Heart right ventricle (tissue), 16 donors: ENCODE measurements at regions not wholly inside any gene's neighbourhood (a gene's known extent, or its start where the extent isn't known, plus 50 kb on each side); places are given as distances from the start of the nearest gene placed in this dataset.

ENCODE experiments used
- ATAC-seq, 8 donors: fragments of 200-7000 bp; cut with Tn5 transposase; one replicate each; pipeline ENCODE4 v1.9.1; 2020; ENCODE audit warnings: mild to moderate bottlenecking in 8 of 8, moderate library complexity in 8 of 8, moderate number of reproducible peaks in 1 of 8
- DNase-seq, 2 donors: peaks; one replicate each; pipeline ENCODE4 v3.0.0-alpha.2; 2020
- H3K27ac ChIP-seq, 10 donors: fragments of 200-600 bp; sonication (generic) in 2 of 10; one replicate each; pipeline versions ENCODE4 v1.5.0 to v1.8.0; 2020 to 2022; ENCODE audit warnings: mild to moderate bottlenecking in 3 of 10
- H3K27me3 ChIP-seq, 7 donors: fragments of 200-600 bp; one replicate each; pipeline ENCODE4 v1.8.0; 2021 to 2022; ENCODE audit warnings: mild to moderate bottlenecking in 2 of 7
- H3K36me3 ChIP-seq, 9 donors: fragments of 200-600 bp; sonication (generic) in 1 of 9; one replicate each; pipeline versions ENCODE4 v1.5.0 to v1.8.0; 2020 to 2022; ENCODE audit warnings: mild to moderate bottlenecking in 2 of 9
- H3K4me1 ChIP-seq, 9 donors: fragments of 200-600 bp; sonication (generic) in 1 of 9; one replicate each; pipeline versions ENCODE4 v1.5.0 to v1.8.0; 2020 to 2022; ENCODE audit warnings: mild to moderate bottlenecking in 4 of 9
- H3K4me3 ChIP-seq, 10 donors: fragments of 200-600 bp; sonication (generic) in 2 of 10; one replicate each; pipeline versions ENCODE4 v1.5.0 to v1.8.0; 2020 to 2022; ENCODE audit warnings: mild to moderate bottlenecking in 7 of 10, moderate library complexity in 2 of 10
- H3K9me3 ChIP-seq, 11 donors: fragments of 200-600 bp in 10 of 11; sonication (generic) in 2 of 11; one replicate each; pipeline versions ENCODE4 v1.5.0 to v1.8.0; 2013 to 2022; ENCODE audit warnings: mild to moderate bottlenecking in 2 of 11, control low read depth in 1 of 11, moderate library complexity in 1 of 11
- WGBS, 2 donors: extraction: QIAGEN DNeasy Blood & Tissue Kit; methylation state at CpG; one replicate each; pipeline ENCODE4 v1.1.7; 2013; ENCODE audit warnings: inconsistent platforms in 1 of 2; 5-methylcytosine and 5-hydroxymethylcytosine counted together
- intact Hi-C, 10 donors: fragments of 100-400 bp; cut with DNase I; formaldehyde crosslinking; loops; one replicate each; pipeline versions ENCODE4 v1.11.1 to v1.14.2; 2022
- TF ChIP-seq, protein P1 (sequence below), 9 donors: fragments of 200-600 bp; sonication (generic) in 2 of 9; IDR thresholded peaks; one replicate each; pipeline versions ENCODE4 v1.5.0 to v1.8.0; 2021 to 2022; ENCODE audit warnings: antibody characterized with exemption in 9 of 9, mild to moderate bottlenecking in 5 of 9, moderate library complexity in 1 of 9
- donor health status: Arrhythmogenic right ventricular cardiomyopathy.
- donor health status: ischemic (EF 13 %, LVEDD 7.1; RV severe dilation, severe dysfunction).
- donor health status: healthy with polysubstance abuse.
- donor health status: DM: no; HTN: yes; CAD: no.
- donor health status: DM: no; HTN: no; CAD: no.
- donor health status: ischemic (EF 25% LVEDD 6.9; RV normal size, moderate dysfunction).
- donor health status: ischemic (EF 25% LVEDD 5.7; RV mildly dilated, moderate dysfunction).
- donor health status: healthy.
- donor health status: DM: yes; HTN: yes; CAD: no.
- donor health status: Ischemic cardiomyopathy.
- donor health status: ischemic (EF 35%, LVEDD 5.7; RV mildly dilated, moderate dysfunction).
- donor health status: nonischemic (EF 11% LVEDD 7.7; RV severe dilation, severe dysfunction).
- donor health status: DM: yes; HTN: yes; CAD: no.
- donor health status: PGD.
- donor health status: ischemic (EF 29% LVEDD 5.4; RV normal size, mild dysfunction).
- donor health status: nonischemic (EF 23%, LVEDD 6.1; RV moderate dilation, normal function).

DNA sequence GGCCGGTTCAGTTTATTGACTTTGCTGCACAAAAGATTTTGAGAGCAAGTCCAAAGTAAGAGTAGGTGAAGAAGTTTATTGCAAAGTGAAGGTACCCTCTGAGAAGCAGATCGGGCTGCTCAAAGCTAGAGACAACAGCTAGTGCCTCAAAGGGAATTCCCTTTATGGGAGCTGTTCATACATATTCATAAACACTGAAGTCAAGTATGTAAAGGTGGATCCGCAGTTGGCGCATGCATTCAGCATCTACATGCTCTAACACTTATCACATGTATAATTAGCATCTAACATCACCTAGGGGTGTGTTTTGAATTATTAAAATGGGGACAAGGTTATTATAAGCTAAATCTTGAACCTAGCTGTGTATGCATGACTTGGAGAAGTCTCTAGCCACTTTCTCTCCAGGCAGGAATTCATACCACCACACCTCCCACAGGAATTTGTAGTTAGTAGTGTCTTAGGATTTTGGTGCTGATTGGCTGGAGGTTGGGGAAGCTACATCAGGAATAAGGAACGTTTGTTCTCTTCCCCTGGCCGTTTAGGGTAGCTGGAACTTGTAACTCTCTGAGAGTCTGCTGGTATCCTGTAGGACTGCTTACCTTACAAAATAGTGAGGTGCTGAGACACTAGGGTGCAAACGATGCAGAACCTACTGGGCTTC lies 1633.9 kb downstream of the GRIK2 start:
- TF ChIP-seq, protein P1, sequence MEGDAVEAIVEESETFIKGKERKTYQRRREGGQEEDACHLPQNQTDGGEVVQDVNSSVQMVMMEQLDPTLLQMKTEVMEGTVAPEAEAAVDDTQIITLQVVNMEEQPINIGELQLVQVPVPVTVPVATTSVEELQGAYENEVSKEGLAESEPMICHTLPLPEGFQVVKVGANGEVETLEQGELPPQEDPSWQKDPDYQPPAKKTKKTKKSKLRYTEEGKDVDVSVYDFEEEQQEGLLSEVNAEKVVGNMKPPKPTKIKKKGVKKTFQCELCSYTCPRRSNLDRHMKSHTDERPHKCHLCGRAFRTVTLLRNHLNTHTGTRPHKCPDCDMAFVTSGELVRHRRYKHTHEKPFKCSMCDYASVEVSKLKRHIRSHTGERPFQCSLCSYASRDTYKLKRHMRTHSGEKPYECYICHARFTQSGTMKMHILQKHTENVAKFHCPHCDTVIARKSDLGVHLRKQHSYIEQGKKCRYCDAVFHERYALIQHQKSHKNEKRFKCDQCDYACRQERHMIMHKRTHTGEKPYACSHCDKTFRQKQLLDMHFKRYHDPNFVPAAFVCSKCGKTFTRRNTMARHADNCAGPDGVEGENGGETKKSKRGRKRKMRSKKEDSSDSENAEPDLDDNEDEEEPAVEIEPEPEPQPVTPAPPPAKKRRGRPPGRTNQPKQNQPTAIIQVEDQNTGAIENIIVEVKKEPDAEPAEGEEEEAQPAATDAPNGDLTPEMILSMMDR (IDR thresholded peaks at IDR 0.05): no peak
- no peak overlapping the region for H3K4me3 ChIP-seq
- 70% methylated on average over 7 of the region's 7 CpGs for WGBS, 2 donors
- no peaks in the 10 kb centered on the region for H3K4me1 ChIP-seq
- ATAC-seq: no peak
- peaks cover 0 to 3% (median 0%) of the 10 kb centered on the region in 11 donors for H3K9me3 ChIP-seq
- H3K27me3 ChIP-seq: no peaks in the 10 kb centered on the region
- intact Hi-C loops: no loop called here
- no peaks in the 10 kb centered on the region for H3K36me3 ChIP-seq
- no peak for DNase-seq
- H3K27ac ChIP-seq: no peak overlapping the region

DNA sequence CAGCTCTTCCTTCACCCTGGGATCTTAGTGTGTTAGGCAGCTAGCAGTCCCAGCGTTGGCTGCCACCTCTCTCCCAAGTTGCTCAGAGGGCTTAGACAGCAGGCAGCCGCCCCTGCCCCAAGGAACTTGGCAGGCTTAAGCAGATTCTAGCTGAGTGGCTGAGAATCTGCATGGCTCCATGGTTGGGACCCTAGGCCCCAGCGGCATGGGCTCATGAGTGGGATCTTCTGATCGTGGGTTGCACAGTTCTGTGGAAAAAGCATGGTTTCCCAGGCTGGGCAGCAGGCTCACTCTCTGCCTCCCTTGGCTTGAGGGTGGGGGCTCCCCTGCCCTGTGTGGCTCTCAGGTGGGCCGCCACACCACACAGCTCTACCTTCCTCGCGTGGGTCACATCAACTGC lies 1624.9 kb downstream of the GRIK2 start:
- no peak overlapping the region for H3K4me3 ChIP-seq
- TF ChIP-seq, protein P1 (IDR thresholded peaks at IDR 0.05): no peak
- peaks cover 0 to 9% (median 0%) of the 10 kb centered on the region in 11 donors for H3K9me3 ChIP-seq
- no peaks in the 10 kb centered on the region for H3K27me3 ChIP-seq
- ATAC-seq (no peak), DNase-seq (no peak)
- intact Hi-C loops: no loop called here
- 86% methylated on average over 7 of the region's 7 CpGs for WGBS, 2 donors
- no peaks in the 10 kb centered on the region for H3K4me1 ChIP-seq
- H3K27ac ChIP-seq: no peak overlapping the region
- no peaks in the 10 kb centered on the region for H3K36me3 ChIP-seq

GRCh38 chr6:103017878-103018277 lies 1624.4 kb downstream of the GRIK2 start:
- TF ChIP-seq, protein P1 (IDR thresholded peaks at IDR 0.05): no peak
- 92 to 94% methylated on average over 9 of the region's 9 CpGs for WGBS, 2 donors
- intact Hi-C loops: no loop called here

GRCh38 chr6:103011605-103012004 lies 1618.1 kb downstream of the GRIK2 start:
- intact Hi-C loops: no loop called here
- Histone ChIP-seq H3K4me1 (no peaks in the 10 kb centered on the region), H3K4me3 (no peak overlapping the region), H3K27ac (no peak overlapping the region), H3K27me3 (no peaks in the 10 kb centered on the region), H3K36me3 (no peaks in the 10 kb centered on the region), H3K9me3 (peaks cover 0 to 39% (median 0%) of the 10 kb centered on the region in 11 donors)
- 63% methylated on average over 2 of the region's 2 CpGs for WGBS, 2 donors
- ATAC-seq (no peak), DNase-seq (no peak)
- TF ChIP-seq, protein P1 (IDR thresholded peaks at IDR 0.05): no peak

More at GRCh38 chr6:103017878-103018277, 1624.4 kb downstream of the GRIK2 start:
- Histone ChIP-seq H3K4me1 (no peaks in the 10 kb centered on the region), H3K27ac (no peak overlapping the region), H3K36me3 (no peaks in the 10 kb centered on the region), H3K4me3 (no peak overlapping the region), H3K9me3 (peaks cover 0 to 13% (median 0%) of the 10 kb centered on the region in 11 donors), H3K27me3 (no peaks in the 10 kb centered on the region)
- ATAC-seq: no peak
- DNase-seq: no peak
